Trophoblast cell (in vitro differentiated cells and primary cell): ENCODE measurements at regions not wholly inside any gene's neighbourhood (a gene's known extent, or its start where the extent isn't known, plus 50 kb on each side); places are given as distances from the start of the nearest gene placed in this dataset.

Source experiments
- DNase-seq, 2 donors: peaks; one replicate each; pipeline ENCODE4 v3.0.0-alpha.2; 2016
- H2AFZ ChIP-seq: 2 replicates; pipeline ENCODE4 v1.6.1; 2013; ENCODE audit warnings: low read length, moderate library complexity, mild to moderate bottlenecking; ENCODE audit not compliant: insufficient read depth, poor library complexity
- H2AK5ac ChIP-seq: 2 replicates; pipeline ENCODE4 v1.6.1; 2013; ENCODE audit warnings: mild to moderate bottlenecking, low read length
- H2BK120ac ChIP-seq: 2 replicates; pipeline ENCODE4 v1.6.1; 2013; ENCODE audit warnings: low read length, mild to moderate bottlenecking, moderate library complexity; ENCODE audit not compliant: insufficient read depth, poor library complexity
- H2BK12ac ChIP-seq: 2 replicates; pipeline ENCODE4 v1.6.1; 2013; ENCODE audit warnings: mild to moderate bottlenecking, low read length, moderate library complexity
- H2BK5ac ChIP-seq: 2 replicates; pipeline ENCODE4 v1.6.1; 2013; ENCODE audit warnings: low read length, low read depth, moderate library complexity, mild to moderate bottlenecking; ENCODE audit not compliant: poor library complexity
- H3K14ac ChIP-seq: 2 replicates; pipeline ENCODE4 v1.6.1; 2013; ENCODE audit warnings: mild to moderate bottlenecking, low read length
- H3K18ac ChIP-seq: 2 replicates; pipeline ENCODE4 v1.6.1; 2013; ENCODE audit warnings: mild to moderate bottlenecking, low read length
- H3K23ac ChIP-seq: 2 replicates; pipeline ENCODE4 v1.6.1; 2013; ENCODE audit warnings: low read length
- H3K27ac ChIP-seq: 2 replicates; pipeline ENCODE4 v1.5.1; 2013; ENCODE audit warnings: low read depth, mild to moderate bottlenecking, inconsistent platforms, low read length, moderate library complexity
- H3K27me3 ChIP-seq: 2 replicates; pipeline ENCODE4 v1.6.1; 2013; ENCODE audit warnings: inconsistent platforms, mild to moderate bottlenecking, low read length, moderate library complexity; ENCODE audit not compliant: insufficient read depth
- H3K36me3 ChIP-seq, 2 experiments: 1 replicate in 1 of 2; 2 replicates in 1 of 2; pipeline ENCODE4 v1.6.1; 2013; ENCODE audit warnings: low read length in 2 of 2, mild to moderate bottlenecking in 2 of 2, moderate library complexity in 1 of 2; ENCODE audit not compliant: insufficient read depth in 2 of 2, control insufficient read depth in 1 of 2
- H3K4ac ChIP-seq: 2 replicates; pipeline ENCODE4 v1.6.1; 2013; ENCODE audit warnings: low read depth, mild to moderate bottlenecking, low read length, moderate library complexity
- H3K4me1 ChIP-seq, 2 experiments: 1 replicate in 1 of 2; 2 replicates in 1 of 2; pipeline ENCODE4 v1.6.1; 2013; ENCODE audit warnings: low read length in 2 of 2, mild to moderate bottlenecking in 2 of 2, moderate library complexity in 1 of 2; ENCODE audit not compliant: insufficient read depth in 2 of 2, control insufficient read depth in 1 of 2
- H3K4me2 ChIP-seq: 2 replicates; pipeline ENCODE4 v1.6.1; 2013; ENCODE audit warnings: inconsistent platforms, mild to moderate bottlenecking, low read length, moderate library complexity
- H3K4me3 ChIP-seq: 2 replicates; pipeline ENCODE4 v1.5.1; 2013; ENCODE audit warnings: mild to moderate bottlenecking, low read depth, low read length, inconsistent platforms
- H3K79me1 ChIP-seq: one replicate; pipeline ENCODE4 v1.6.1; 2013; ENCODE audit warnings: low read length
- H3K79me2 ChIP-seq: 2 replicates; pipeline ENCODE4 v1.6.1; 2013; ENCODE audit warnings: low read length, mild to moderate bottlenecking; ENCODE audit not compliant: control insufficient read depth, insufficient read depth, poor library complexity
- H3K9ac ChIP-seq: 2 replicates; pipeline ENCODE4 v1.6.1; 2013; ENCODE audit warnings: mild to moderate bottlenecking, low read length
- H3K9me3 ChIP-seq: 2 replicates; pipeline ENCODE4 v1.6.1; 2013; ENCODE audit warnings: low read depth, mild to moderate bottlenecking, control low read depth, inconsistent platforms, low read length; ENCODE audit not compliant: insufficient read depth
- H4K12ac ChIP-seq: 2 replicates; pipeline ENCODE4 v1.6.1; 2013; ENCODE audit warnings: low read depth, mild to moderate bottlenecking, low read length, moderate library complexity
- H4K8ac ChIP-seq: 2 replicates; pipeline ENCODE4 v1.6.1; 2013; ENCODE audit warnings: low read depth, mild to moderate bottlenecking, low read length, moderate library complexity
- H4K91ac ChIP-seq: one replicate; pipeline ENCODE4 v1.6.1; 2013; ENCODE audit warnings: low read depth, mild to moderate bottlenecking, low read length, moderate library complexity
- WGBS: extraction: QIAGEN DNeasy Blood & Tissue Kit; methylation state at CpG from one replicate; pipeline ENCODE4 v1.1.7; 2013; ENCODE audit warnings: missing lambda C conversion rate; ENCODE audit not compliant: insufficient read length, insufficient coverage; ENCODE audit errors: extremely low coverage; 5-methylcytosine and 5-hydroxymethylcytosine counted together

- Histone ChIP-seq H3K4me2 (no peak overlapping the region), H3K14ac (no peak overlapping the region), H2AFZ (no peak overlapping the region), H3K36me3 (no peaks in the 10 kb centered on the region), H3K4me3 (no peak overlapping the region), H3K9me3 (no peaks in the 10 kb centered on the region), H2BK12ac (no peak overlapping the region), H4K8ac (no peak overlapping the region), H4K91ac (no peak overlapping the region), H3K9ac (no peak overlapping the region), H2BK5ac (no peak overlapping the region), H3K27ac (no peak overlapping the region), H2BK120ac (no peak overlapping the region), H4K12ac (no peak overlapping the region), H2AK5ac (no peak overlapping the region), H3K79me2 (no peaks in the 10 kb centered on the region), H3K23ac (no peak overlapping the region), H3K4ac (no peak overlapping the region), H3K4me1 (no peaks in the 10 kb centered on the region), H3K18ac (no peak overlapping the region), H3K79me1 (no peaks in the 10 kb centered on the region), H3K27me3 (no peaks in the 10 kb centered on the region)
- no peak for DNase-seq
- no CpG with 5 or more reads among the region's 1 CpG for WGBS
Observed at GRCh38 chrX:112367065-112367464, 284.5 kb upstream of the TRPC5 start.

- H2BK12ac ChIP-seq: no peak overlapping the region
- no peak overlapping the region for H3K23ac ChIP-seq
- no peak overlapping the region for H3K18ac ChIP-seq
- no peaks in the 10 kb centered on the region for H3K36me3 ChIP-seq
- H3K79me2 ChIP-seq: no peaks in the 10 kb centered on the region
- no peak overlapping the region for H4K12ac ChIP-seq
- no peak overlapping the region for H2AK5ac ChIP-seq
- no peak overlapping the region for H3K27ac ChIP-seq
- H3K27me3 ChIP-seq: no peaks in the 10 kb centered on the region
- no peak for DNase-seq
- H3K9me3 ChIP-seq: no peaks in the 10 kb centered on the region
- H2BK120ac ChIP-seq: no peak overlapping the region
- H3K4me3 ChIP-seq: no peak overlapping the region
- no peak overlapping the region for H2BK5ac ChIP-seq
- no peak overlapping the region for H3K4me2 ChIP-seq
- H3K14ac ChIP-seq: no peak overlapping the region
- no peaks in the 10 kb centered on the region for H3K4me1 ChIP-seq
- no peak overlapping the region for H2AFZ ChIP-seq
- no CpG with 5 or more reads among the region's 1 CpG for WGBS
- no peak overlapping the region for H3K4ac ChIP-seq
- H3K9ac ChIP-seq: no peak overlapping the region
- no peak overlapping the region for H4K8ac ChIP-seq
- H3K79me1 ChIP-seq: no peaks in the 10 kb centered on the region
- H4K91ac ChIP-seq: no peak overlapping the region
Observed at GRCh38 chrX:112359906-112360305, 277.3 kb upstream of the TRPC5 start.

DNA sequence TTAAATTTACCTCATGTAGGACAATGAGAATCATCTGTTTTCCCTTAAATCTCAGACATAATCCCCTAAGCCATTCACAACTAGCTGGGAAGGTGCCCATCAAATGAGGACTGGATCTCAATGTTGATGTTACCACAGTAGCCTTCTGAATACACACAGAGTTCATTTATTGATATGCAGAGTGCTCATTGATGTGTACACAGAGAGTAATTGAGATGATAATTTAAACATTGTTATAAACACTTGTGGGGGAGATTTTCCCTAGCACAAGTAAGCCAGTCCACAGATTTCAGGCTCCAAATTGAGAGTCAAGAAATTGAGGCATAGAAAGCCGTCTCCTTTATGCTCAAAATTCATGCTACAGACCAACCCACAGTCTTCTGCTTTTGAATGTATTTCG lies 273.4 kb upstream of the TRPC5 start:
- no CpG with 5 or more reads among the region's 2 CpGs for WGBS
- Histone ChIP-seq H3K23ac (no peak overlapping the region), H4K91ac (no peak overlapping the region), H3K79me2 (no peaks in the 10 kb centered on the region), H3K27me3 (no peaks in the 10 kb centered on the region), H2AFZ (no peak overlapping the region), H3K9me3 (no peaks in the 10 kb centered on the region), H3K79me1 (no peaks in the 10 kb centered on the region), H2BK120ac (no peak overlapping the region), H2BK12ac (no peak overlapping the region), H3K18ac (no peak overlapping the region), H3K4me1 (no peaks in the 10 kb centered on the region), H4K12ac (no peak overlapping the region), H3K4me2 (no peak overlapping the region), H3K14ac (no peak overlapping the region), H3K4me3 (no peak overlapping the region), H3K9ac (no peak overlapping the region), H2BK5ac (no peak overlapping the region), H3K27ac (no peak overlapping the region), H2AK5ac (no peak overlapping the region), H4K8ac (no peak overlapping the region), H3K4ac (no peak overlapping the region), H3K36me3 (no peaks in the 10 kb centered on the region)
- DNase-seq: no peak

DNA sequence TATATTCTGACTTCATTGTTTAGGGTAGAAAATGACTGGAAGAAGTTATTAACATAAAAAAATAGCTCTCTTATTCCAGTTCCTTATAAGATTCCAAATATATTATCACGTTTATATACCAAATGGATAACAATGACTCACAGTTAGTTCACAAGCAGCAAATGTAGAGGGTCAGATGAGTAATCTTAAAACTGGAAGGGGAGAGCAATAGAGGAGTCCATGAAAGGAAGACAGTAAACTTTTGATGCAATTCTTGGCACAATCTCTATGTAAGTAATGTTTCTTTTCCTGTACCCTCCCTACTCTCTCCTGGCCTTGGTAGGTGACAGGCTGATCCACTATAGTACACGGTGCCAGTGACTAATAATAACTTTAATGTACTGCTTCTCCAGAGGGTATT lies 259.0 kb upstream of the TRPC5 start:
- Histone ChIP-seq H3K4me2 (no peak overlapping the region), H4K8ac (no peak overlapping the region), H2BK5ac (no peak overlapping the region), H3K9ac (no peak overlapping the region), H3K27ac (no peak overlapping the region), H3K4me1 (no peaks in the 10 kb centered on the region), H3K27me3 (no peaks in the 10 kb centered on the region), H2BK12ac (no peak overlapping the region), H2AFZ (no peak overlapping the region), H2BK120ac (no peak overlapping the region), H3K18ac (no peak overlapping the region), H3K79me2 (no peaks in the 10 kb centered on the region), H3K4me3 (no peak overlapping the region), H4K91ac (no peak overlapping the region), H3K23ac (no peak overlapping the region), H3K9me3 (no peaks in the 10 kb centered on the region), H4K12ac (no peak overlapping the region), H3K14ac (no peak overlapping the region), H2AK5ac (no peak overlapping the region), H3K36me3 (no peaks in the 10 kb centered on the region), H3K4ac (no peak overlapping the region), H3K79me1 (no peaks in the 10 kb centered on the region)
- no peak for DNase-seq
- WGBS: no CpG with 5 or more reads among the region's 2 CpGs
